ENCODE measurements at regions not wholly inside any gene's neighbourhood (a gene's known extent, or its start where the extent isn't known, plus 50 kb on each side); places are given as distances from the start of the nearest gene placed in this dataset.

GRCh38 chr5:126357585-126358342 lies 65.4 kb upstream of the GRAMD2B start:
- intact Hi-C loops (cut with DNase I; ENCODE audit: low total_unique reads): loop anchor here (5.0 kb wide), 1 partner anchor 180 kb away; no protein-coding TSS in a partner anchor
- no peak for DNase-seq (ENCODE audit: low spot score in 2 of 2)
- no peak overlapping the region for H3K4me3 ChIP-seq (ENCODE audit: low read depth, poor library complexity, severe bottlenecking)
- TF ChIP-seq, protein P1, sequence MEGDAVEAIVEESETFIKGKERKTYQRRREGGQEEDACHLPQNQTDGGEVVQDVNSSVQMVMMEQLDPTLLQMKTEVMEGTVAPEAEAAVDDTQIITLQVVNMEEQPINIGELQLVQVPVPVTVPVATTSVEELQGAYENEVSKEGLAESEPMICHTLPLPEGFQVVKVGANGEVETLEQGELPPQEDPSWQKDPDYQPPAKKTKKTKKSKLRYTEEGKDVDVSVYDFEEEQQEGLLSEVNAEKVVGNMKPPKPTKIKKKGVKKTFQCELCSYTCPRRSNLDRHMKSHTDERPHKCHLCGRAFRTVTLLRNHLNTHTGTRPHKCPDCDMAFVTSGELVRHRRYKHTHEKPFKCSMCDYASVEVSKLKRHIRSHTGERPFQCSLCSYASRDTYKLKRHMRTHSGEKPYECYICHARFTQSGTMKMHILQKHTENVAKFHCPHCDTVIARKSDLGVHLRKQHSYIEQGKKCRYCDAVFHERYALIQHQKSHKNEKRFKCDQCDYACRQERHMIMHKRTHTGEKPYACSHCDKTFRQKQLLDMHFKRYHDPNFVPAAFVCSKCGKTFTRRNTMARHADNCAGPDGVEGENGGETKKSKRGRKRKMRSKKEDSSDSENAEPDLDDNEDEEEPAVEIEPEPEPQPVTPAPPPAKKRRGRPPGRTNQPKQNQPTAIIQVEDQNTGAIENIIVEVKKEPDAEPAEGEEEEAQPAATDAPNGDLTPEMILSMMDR (IDR thresholded peaks at IDR 0.05): no peak
- no peak for TF ChIP-seq POLR2A (IDR thresholded peaks at IDR 0.05)
- 70 to 81% methylated on average over 4 of the region's 4 CpGs for WGBS, 2 donors

DNA sequence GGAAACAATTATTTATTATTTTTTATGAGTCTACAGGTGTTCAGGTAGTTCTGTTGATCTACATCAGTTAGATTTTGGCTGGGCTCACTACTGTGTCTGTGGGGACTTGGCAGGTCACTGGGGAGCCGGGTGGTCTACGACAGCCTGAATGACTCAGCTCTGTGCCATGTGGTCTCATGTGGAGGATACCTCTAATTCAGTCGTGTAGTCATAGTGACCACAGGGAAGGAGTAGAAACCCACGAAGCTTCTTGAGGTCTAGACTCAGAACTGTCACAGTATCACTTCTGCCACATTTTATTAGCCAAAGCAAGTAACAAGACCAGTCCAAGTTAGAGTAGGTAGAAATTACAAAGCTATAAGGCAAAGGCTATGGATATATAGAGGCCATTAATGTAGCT lies 64.7 kb upstream of the GRAMD2B start:
- H3K4me3 ChIP-seq (ENCODE audit: low read depth, poor library complexity, severe bottlenecking): no peak overlapping the region
- 72 to 76% methylated on average over 4 of the region's 4 CpGs for WGBS, 2 donors
- intact Hi-C loops (cut with DNase I; ENCODE audit: low total_unique reads): loop anchor here (5.0 kb wide), 1 partner anchor 179 kb away; no protein-coding TSS in a partner anchor
- DNase-seq (ENCODE audit: low spot score in 2 of 2): no peak
- TF ChIP-seq, protein P1 (IDR thresholded peaks at IDR 0.05): no peak
- no peak for TF ChIP-seq POLR2A (IDR thresholded peaks at IDR 0.05)

- no peak overlapping the region for H3K4me3 ChIP-seq (ENCODE audit: low read depth, poor library complexity, severe bottlenecking)
- no peak for DNase-seq (ENCODE audit: low spot score in 2 of 2)
- TF ChIP-seq, protein P1 (IDR thresholded peaks at IDR 0.05): no peak
- no peak for TF ChIP-seq POLR2A (IDR thresholded peaks at IDR 0.05)
- WGBS, 2 donors: 92 to 93% methylated on average over 6 of the region's 6 CpGs
- intact Hi-C loops (cut with DNase I; ENCODE audit: low total_unique reads): loop anchor here (5.0 kb wide), 1 partner anchor 177 kb away; no protein-coding TSS in a partner anchor
Measured at GRCh38 chr5:126359884-126360283, 63.3 kb upstream of the GRAMD2B start.

DNA sequence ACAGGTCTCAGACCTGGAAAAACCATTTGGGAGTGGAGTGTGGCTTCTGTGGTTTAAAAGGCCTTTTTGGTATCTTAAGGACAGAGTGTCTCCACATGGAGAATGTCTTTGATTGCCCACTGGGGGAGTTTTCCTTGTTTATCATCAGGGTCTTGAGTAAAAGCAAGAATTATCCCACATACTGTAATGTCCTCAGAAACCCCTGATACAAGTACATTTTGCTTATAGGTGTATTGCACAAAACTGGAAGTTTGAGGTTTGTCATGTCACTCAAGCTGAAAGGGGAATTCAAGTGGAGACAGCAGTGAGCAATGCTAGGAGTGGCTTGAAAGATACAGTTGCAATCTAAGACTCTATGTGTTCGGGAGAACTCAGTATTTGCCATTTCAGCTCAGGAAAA lies 62.7 kb upstream of the GRAMD2B start:
- TF ChIP-seq POLR2A (IDR thresholded peaks at IDR 0.05): no peak
- TF ChIP-seq, protein P1 (IDR thresholded peaks at IDR 0.05): no peak
- DNase-seq (ENCODE audit: low spot score in 2 of 2): no peak
- intact Hi-C loops (cut with DNase I; ENCODE audit: low total_unique reads): no loop called here
- WGBS, 2 donors: 89 to 96% methylated on average over 1 of the region's 1 CpG
- no peak overlapping the region for H3K4me3 ChIP-seq (ENCODE audit: low read depth, poor library complexity, severe bottlenecking)

DNA sequence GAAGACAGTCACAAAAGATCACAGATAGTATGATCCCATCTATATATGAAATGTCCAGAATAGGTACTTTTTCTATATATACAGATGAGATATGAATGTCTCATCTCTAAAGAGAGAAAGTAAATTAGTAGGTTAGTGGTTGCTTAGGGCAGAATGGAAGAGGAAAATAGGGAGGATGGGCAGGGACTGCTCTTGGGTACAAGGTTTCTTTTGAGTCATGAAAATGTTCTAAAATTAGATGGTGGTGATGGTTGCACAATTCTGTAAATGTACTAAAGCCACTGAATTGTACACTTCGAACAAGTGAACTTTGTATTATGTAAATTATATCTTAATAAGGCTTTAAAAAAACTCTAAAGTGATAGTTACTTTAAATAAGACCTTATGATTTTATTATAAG lies 59.6 kb upstream of the GRAMD2B start:
- no peak for TF ChIP-seq POLR2A (IDR thresholded peaks at IDR 0.05)
- TF ChIP-seq, protein P1 (IDR thresholded peaks at IDR 0.05): no peak
- DNase-seq (ENCODE audit: low spot score in 2 of 2): no peak
- intact Hi-C loops (cut with DNase I; ENCODE audit: low total_unique reads): no loop called here
- H3K4me3 ChIP-seq (ENCODE audit: low read depth, poor library complexity, severe bottlenecking): no peak overlapping the region
- WGBS, 2 donors: 15 to 37% methylated on average over 1 of the region's 1 CpG

Data from lower leg skin (tissue), 4 donors.